Naive thymus-derived CD4-positive, alpha-beta T cell (primary cell): ENCODE measurements at regions not wholly inside any gene's neighbourhood (a gene's known extent, or its start where the extent isn't known, plus 50 kb on each side); places are given as distances from the start of the nearest gene placed in this dataset.
"Not testable (repeated sequence)": the region's sequence is repeated elsewhere in the genome, so short reads cannot be mapped to it uniquely, and the experiment has no call there.

Experiments
- ATAC-seq: fragments of 150-1000 bp; cut with Tn5 transposase; 2 replicates; pipeline ENCODE4 v1.10.0; 2021; ENCODE audit warnings: mild to moderate bottlenecking, moderate library complexity
- CTCF ChIA-PET: fragments of 350-600 bp; sonication (Branson Sonifier 250); formaldehyde crosslinking; loops from one replicate; lab custom pipeline; 2021; ENCODE audit warnings: antibody characterized with exemption; lab: Charles Lee
- POLR2A ChIA-PET: fragments of 350-600 bp; sonication (Branson Sonifier 250); formaldehyde crosslinking; loops from one replicate; lab custom pipeline; 2021; ENCODE audit warnings: antibody characterized with exemption, inconsistent platforms; lab: Charles Lee
- DNase-seq, 9 donors: peaks; one replicate each; pipeline versions ENCODE4 v3.0.0 to v3.0.0-alpha.2; 2020 to 2022; ENCODE audit warnings: mixed read lengths in 1 of 9
- H3K27ac ChIP-seq: one replicate; pipeline ENCODE4 v1.7.0; 2013; ENCODE audit warnings: mild to moderate bottlenecking, low read depth, low read length, moderate library complexity
- H3K27me3 ChIP-seq, 2 donors: one replicate each; pipeline ENCODE4 v1.7.0; 2013; ENCODE audit warnings: low read length in 2 of 2, mild to moderate bottlenecking in 2 of 2, moderate library complexity in 2 of 2; ENCODE audit not compliant: control insufficient read depth in 2 of 2, insufficient read depth in 2 of 2
- H3K36me3 ChIP-seq, 3 experiments: 1 replicate in 2 of 3; 2 replicates in 1 of 3; pipeline ENCODE4 v1.7.0; 2013; ENCODE audit warnings: low read length in 3 of 3, mild to moderate bottlenecking in 3 of 3, moderate library complexity in 1 of 3; ENCODE audit not compliant: insufficient read depth in 3 of 3, control insufficient read depth in 2 of 3
- H3K4me1 ChIP-seq, 2 donors: one replicate each; pipeline ENCODE4 v1.7.0; 2013; ENCODE audit warnings: low read length in 2 of 2, mild to moderate bottlenecking in 2 of 2, moderate library complexity in 1 of 2; ENCODE audit not compliant: control insufficient read depth in 2 of 2, insufficient read depth in 2 of 2
- H3K4me3 ChIP-seq: 2 replicates; pipeline ENCODE4 v1.7.0; 2013; ENCODE audit warnings: mild to moderate bottlenecking, low read length
- H3K9me3 ChIP-seq, 3 experiments: 1 replicate in 2 of 3; 2 replicates in 1 of 3; pipeline ENCODE4 v1.7.0; 2013; ENCODE audit warnings: low read length in 3 of 3; ENCODE audit not compliant: control insufficient read depth in 2 of 3
- H3K27ac Mint-ChIP-seq, 9 donors: one replicate each; pipeline ENCODE4 v1.8.0; 2020 to 2022; ENCODE audit warnings: mixed read lengths in 9 of 9, mild to moderate bottlenecking in 8 of 9, moderate library complexity in 5 of 9, inconsistent platforms in 2 of 9
- H3K27me3 Mint-ChIP-seq, 5 donors: one replicate each; pipeline ENCODE4 v1.8.0; 2021 to 2022; ENCODE audit warnings: mixed read lengths in 5 of 5, mild to moderate bottlenecking in 1 of 5
- H3K36me3 Mint-ChIP-seq, 5 donors: one replicate each; pipeline ENCODE4 v1.8.0; 2020 to 2022; ENCODE audit warnings: mixed read lengths in 5 of 5, mild to moderate bottlenecking in 3 of 5, inconsistent platforms in 1 of 5
- H3K4me1 Mint-ChIP-seq, 7 donors: one replicate each; pipeline ENCODE4 v1.8.0; 2020 to 2022; ENCODE audit warnings: mixed read lengths in 7 of 7, mild to moderate bottlenecking in 3 of 7, inconsistent platforms in 1 of 7
- H3K4me3 Mint-ChIP-seq, 10 donors: one replicate each; pipeline ENCODE4 v1.8.0; 2020 to 2022; ENCODE audit warnings: mild to moderate bottlenecking in 10 of 10, mixed read lengths in 10 of 10, moderate library complexity in 6 of 10, inconsistent platforms in 2 of 10
- H3K9me3 Mint-ChIP-seq, 11 donors: one replicate each; pipeline ENCODE4 v1.8.0; 2020 to 2022; ENCODE audit warnings: mixed read lengths in 11 of 11, mild to moderate bottlenecking in 4 of 11, inconsistent platforms in 1 of 11, moderate library complexity in 1 of 11
- intact Hi-C, 2 donors: fragments of 100-400 bp; cut with micrococcal nuclease; formaldehyde crosslinking; loops; one replicate each; pipeline ENCODE4 v1.15.1; 2023

GRCh38 chrX:27186671-27187070 is 276.5 kb downstream of the PPP4R3C start:
- DNase-seq, result peak in 6 of 9 donors; percentile 8 to 45 (median 34)
- intact Hi-C loops, result loop anchor here in 1 of 2 donors (2.0 kb wide), 1 partner anchor 534 kb away; no protein-coding TSS in a partner anchor

GRCh38 chrX:27163236-27163635 is 299.9 kb downstream of the PPP4R3C start:
- no peaks in the 10 kb centered on the region for H3K27me3 ChIP-seq
- no peaks in the 10 kb centered on the region for H3K36me3 Mint-ChIP-seq
- ATAC-seq (no peak), DNase-seq (no peak)
- H3K4me1 Mint-ChIP-seq, result no peaks in the 10 kb centered on the region
- H3K9me3 Mint-ChIP-seq, result peaks cover 0 to 5% (median 0%) of the 10 kb centered on the region in 11 donors
- H3K4me3 Mint-ChIP-seq, result no peak overlapping the region
- ChIA-PET POLR2A (no interaction called here), CTCF (no interaction called here)
- no peaks in the 10 kb centered on the region for H3K4me1 ChIP-seq
- no peaks in the 10 kb centered on the region for H3K36me3 ChIP-seq
- intact Hi-C loops, result no loop called here
- no peaks in the 10 kb centered on the region for H3K9me3 ChIP-seq
- H3K27ac ChIP-seq, result no peak overlapping the region
- no peak overlapping the region for H3K4me3 ChIP-seq
- no peaks in the 10 kb centered on the region for H3K27me3 Mint-ChIP-seq
- H3K27ac Mint-ChIP-seq, result no peak overlapping the region

More at GRCh38 chrX:27186671-27187070, 276.5 kb downstream of the PPP4R3C start:
- Mint-ChIP-seq H3K4me1 (peaks cover 0 to 4% (median 0%) of the 10 kb centered on the region in 7 donors), H3K4me3 (no peak overlapping the region), H3K9me3 (no peaks in the 10 kb centered on the region), H3K36me3 (no peaks in the 10 kb centered on the region), H3K27ac (no peak overlapping the region), H3K27me3 (no peaks in the 10 kb centered on the region)
- H3K4me1 ChIP-seq, result no peaks in the 10 kb centered on the region
- ATAC-seq, result no peak
- H3K9me3 ChIP-seq, result no peaks in the 10 kb centered on the region
- ChIA-PET POLR2A (no interaction called here), CTCF (interaction anchor here (0.7 kb wide), 1 partner anchor 49 kb away, joined by 3 read pairs; no protein-coding TSS in a partner anchor)
- no peak overlapping the region for H3K4me3 ChIP-seq
- no peaks in the 10 kb centered on the region for H3K36me3 ChIP-seq
- H3K27me3 ChIP-seq, result no peaks in the 10 kb centered on the region
- no peak overlapping the region for H3K27ac ChIP-seq

GRCh38 chrX:27162496-27162895 is 300.6 kb downstream of the PPP4R3C start:
- Mint-ChIP-seq H3K9me3 (peaks cover 0 to 5% (median 0%) of the 10 kb centered on the region in 11 donors), H3K27me3 (no peaks in the 10 kb centered on the region), H3K4me1 (no peaks in the 10 kb centered on the region), H3K27ac (no peak overlapping the region), H3K36me3 (no peaks in the 10 kb centered on the region), H3K4me3 (no peak overlapping the region)
- ATAC-seq, result no peak
- POLR2A ChIA-PET, result no interaction called here
- Histone ChIP-seq H3K27me3 (no peaks in the 10 kb centered on the region), H3K4me1 (no peaks in the 10 kb centered on the region), H3K27ac (no peak overlapping the region), H3K36me3 (no peaks in the 10 kb centered on the region), H3K4me3 (no peak overlapping the region), H3K9me3 (no peaks in the 10 kb centered on the region)
- DNase-seq, result no peak
- CTCF ChIA-PET, result no interaction called here
- intact Hi-C loops, result no loop called here

- H3K27ac ChIP-seq, ATAC-seq, H3K27ac Mint-ChIP-seq, DNase-seq, CTCF ChIA-PET, H3K9me3 ChIP-seq, POLR2A ChIA-PET, H3K9me3 Mint-ChIP-seq, H3K27me3 ChIP-seq, H3K4me1 ChIP-seq, H3K36me3 ChIP-seq, H3K27me3 Mint-ChIP-seq, H3K4me1 Mint-ChIP-seq, H3K36me3 Mint-ChIP-seq, intact Hi-C loops, H3K4me3 ChIP-seq, H3K4me3 Mint-ChIP-seq: not testable (repeated sequence)
Observed at GRCh38 chrX:27156921-27157320, 306.2 kb downstream of the PPP4R3C start.

GRCh38 chrX:27136325-27136724 is 326.8 kb downstream of the PPP4R3C start:
- H3K36me3 Mint-ChIP-seq, result no peaks in the 10 kb centered on the region
- no peaks in the 10 kb centered on the region for H3K27me3 ChIP-seq
- CTCF ChIA-PET, result no interaction called here
- no peak overlapping the region for H3K4me3 ChIP-seq
- no peak overlapping the region for H3K4me3 Mint-ChIP-seq
- no peaks in the 10 kb centered on the region for H3K4me1 Mint-ChIP-seq
- H3K9me3 Mint-ChIP-seq, result peaks cover 0 to 7% (median 0%) of the 10 kb centered on the region in 11 donors
- no peaks in the 10 kb centered on the region for H3K4me1 ChIP-seq
- DNase-seq (no peak), ATAC-seq (no peak)
- H3K27ac ChIP-seq, result no peak overlapping the region
- H3K36me3 ChIP-seq, result no peaks in the 10 kb centered on the region
- POLR2A ChIA-PET, result no interaction called here
- H3K27me3 Mint-ChIP-seq, result no peaks in the 10 kb centered on the region
- no peak overlapping the region for H3K27ac Mint-ChIP-seq
- no peaks in the 10 kb centered on the region for H3K9me3 ChIP-seq
- intact Hi-C loops, result no loop called here

GRCh38 chrX:27132862-27133261 is 330.3 kb downstream of the PPP4R3C start:
- H3K4me1 ChIP-seq, result no peaks in the 10 kb centered on the region
- no peaks in the 10 kb centered on the region for H3K4me1 Mint-ChIP-seq
- no peaks in the 10 kb centered on the region for H3K36me3 Mint-ChIP-seq
- H3K27ac ChIP-seq, result no peak overlapping the region
- ATAC-seq (no peak), DNase-seq (no peak)
- ChIA-PET POLR2A (no interaction called here), CTCF (no interaction called here)
- no peak overlapping the region for H3K4me3 Mint-ChIP-seq
- H3K9me3 ChIP-seq, result no peaks in the 10 kb centered on the region
- H3K4me3 ChIP-seq, result no peak overlapping the region
- H3K27ac Mint-ChIP-seq, result no peak overlapping the region
- no peaks in the 10 kb centered on the region for H3K27me3 ChIP-seq
- no peaks in the 10 kb centered on the region for H3K27me3 Mint-ChIP-seq
- peaks cover 0 to 10% (median 4%) of the 10 kb centered on the region in 11 donors for H3K9me3 Mint-ChIP-seq
- no peaks in the 10 kb centered on the region for H3K36me3 ChIP-seq
- intact Hi-C loops, result no loop called here

GRCh38 chrX:27087176-27087575 is 376.0 kb downstream of the PPP4R3C start:
- CTCF ChIA-PET, H3K27ac Mint-ChIP-seq, H3K36me3 Mint-ChIP-seq, H3K27me3 ChIP-seq, ATAC-seq, POLR2A ChIA-PET, H3K4me3 ChIP-seq, intact Hi-C loops, H3K27me3 Mint-ChIP-seq, H3K4me1 Mint-ChIP-seq, H3K9me3 ChIP-seq, DNase-seq, H3K4me3 Mint-ChIP-seq, H3K36me3 ChIP-seq, H3K4me1 ChIP-seq, H3K27ac ChIP-seq, H3K9me3 Mint-ChIP-seq: not testable (repeated sequence)
